Brain pericyte (primary cell): ENCODE measurements at regions not wholly inside any gene's neighbourhood (a gene's known extent, or its start where the extent isn't known, plus 50 kb on each side); places are given as distances from the start of the nearest gene placed in this dataset.

Experiments
- DNase-seq: peaks from one replicate; pipeline ENCODE4 v3.0.0-alpha.2; 2012; ENCODE audit warnings: low read depth, low spot score

GRCh38 chr9:87324613-87325194 is 173.0 kb upstream of the DAPK1 start:
- DNase-seq = no peak

GRCh38 chr9:87327575-87328125 is 170.0 kb upstream of the DAPK1 start:
- no peak for DNase-seq

GRCh38 chr9:87333802-87334201 is 163.9 kb upstream of the DAPK1 start:
- no peak for DNase-seq

GRCh38 chr9:87334366-87334765 is 163.3 kb upstream of the DAPK1 start:
- no peak for DNase-seq

GRCh38 chr9:87336407-87336806 is 161.3 kb upstream of the DAPK1 start:
- DNase-seq = no peak

- no peak for DNase-seq
These were observed 160.7 kb upstream of the DAPK1 start for GRCh38 chr9:87336914-87337333.

GRCh38 chr9:87337335-87338087 is 160.2 kb upstream of the DAPK1 start:
- DNase-seq = no peak

- no peak for DNase-seq
These were observed 159.3 kb upstream of the DAPK1 start for GRCh38 chr9:87338088-87338989.

- no peak for DNase-seq
These were observed 157.3 kb upstream of the DAPK1 start for GRCh38 chr9:87340391-87340790.

GRCh38 chr9:87342743-87343142 is 154.9 kb upstream of the DAPK1 start:
- DNase-seq = peak; percentile 5

- no peak for DNase-seq
These were observed 153.7 kb upstream of the DAPK1 start for GRCh38 chr9:87343816-87344430.

- no peak for DNase-seq
These were observed 151.5 kb upstream of the DAPK1 start for GRCh38 chr9:87346061-87346665.

- no peak for DNase-seq
These were observed 146.8 kb upstream of the DAPK1 start for GRCh38 chr9:87350915-87351314.

- no peak for DNase-seq
These were observed 144.4 kb upstream of the DAPK1 start for GRCh38 chr9:87353301-87353700.

- no peak for DNase-seq
These were observed 143.5 kb upstream of the DAPK1 start for GRCh38 chr9:87354147-87354546.

GRCh38 chr9:87357600-87357999 is 140.1 kb upstream of the DAPK1 start:
- no peak for DNase-seq

GRCh38 chr9:87359264-87359663 is 138.4 kb upstream of the DAPK1 start:
- DNase-seq = no peak

GRCh38 chr9:87359958-87360601 is 137.6 kb upstream of the DAPK1 start:
- DNase-seq = no peak

GRCh38 chr9:87370049-87370685 is 127.5 kb upstream of the DAPK1 start:
- no peak for DNase-seq

- no peak for DNase-seq
These were observed 125.8 kb upstream of the DAPK1 start for GRCh38 chr9:87371795-87372355.
